ENCODE measurements at regions not wholly inside any gene's neighbourhood (a gene's known extent, or its start where the extent isn't known, plus 50 kb on each side); places are given as distances from the start of the nearest gene placed in this dataset.

DNA sequence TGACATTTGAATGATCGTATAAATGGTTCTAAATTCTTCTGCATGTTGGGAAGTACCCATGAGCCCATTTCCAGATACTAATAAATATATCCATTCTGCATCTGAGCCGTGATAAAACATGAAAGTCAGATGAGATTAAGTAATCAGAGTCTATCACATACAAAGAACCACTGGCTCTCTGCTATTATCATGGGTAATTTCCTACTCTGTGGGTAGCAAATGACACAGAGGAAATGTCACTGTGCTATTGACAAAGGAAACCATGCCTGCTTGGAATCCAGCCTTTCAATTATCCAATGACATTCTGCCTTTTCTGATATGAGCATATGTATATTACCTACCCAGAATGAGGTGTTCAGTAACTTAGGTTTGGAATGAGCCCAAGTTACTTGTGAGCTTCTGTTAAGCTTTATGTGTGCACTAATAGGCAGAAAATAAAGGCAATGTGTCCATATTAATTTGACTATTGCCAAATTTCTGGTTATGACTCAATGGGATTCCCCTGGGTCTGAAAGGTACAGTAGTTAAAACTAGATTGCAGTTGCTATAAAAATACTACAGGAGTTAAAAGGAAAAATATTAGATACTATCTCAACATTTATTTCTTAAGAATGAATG lies 238.7 kb upstream of the KCNIP4 start:
- TF ChIP-seq CTCF (IDR thresholded peaks at IDR 0.05; ENCODE audit: partially characterized antibody, unreplicated experiment), result no peak
- no peaks in the 10 kb centered on the region for H3K36me3 Mint-ChIP-seq (ENCODE audit: unreplicated experiment)
- H3K27ac Mint-ChIP-seq (ENCODE audit: unreplicated experiment), result no peak overlapping the region
- H3K4me1 Mint-ChIP-seq (ENCODE audit: low read depth, unreplicated experiment), result peaks cover 17% of the 10 kb centered on the region
- no peaks in the 10 kb centered on the region for H3K9me3 Mint-ChIP-seq (ENCODE audit: unreplicated experiment)
- peaks cover 3% of the 10 kb centered on the region for H3K27me3 Mint-ChIP-seq (ENCODE audit: unreplicated experiment)
- DNase-seq, result no peak
- H3K4me3 Mint-ChIP-seq (ENCODE audit: unreplicated experiment), result no peak overlapping the region

GRCh38 chr4:22181736-22182135 lies 233.2 kb upstream of the KCNIP4 start:
- TF ChIP-seq CTCF (IDR thresholded peaks at IDR 0.05; ENCODE audit: partially characterized antibody, unreplicated experiment), result no peak
- Mint-ChIP-seq H3K36me3 (ENCODE audit: unreplicated experiment) (peaks cover 9% of the 10 kb centered on the region), H3K27ac (ENCODE audit: unreplicated experiment) (no peak overlapping the region), H3K4me1 (ENCODE audit: low read depth, unreplicated experiment) (no peaks in the 10 kb centered on the region), H3K9me3 (ENCODE audit: unreplicated experiment) (peaks cover 7% of the 10 kb centered on the region), H3K27me3 (ENCODE audit: unreplicated experiment) (peaks cover 2% of the 10 kb centered on the region), H3K4me3 (ENCODE audit: unreplicated experiment) (no peak overlapping the region)
- DNase-seq, result no peak

- no peak for DNase-seq
- Mint-ChIP-seq H3K4me3 (ENCODE audit: unreplicated experiment) (no peak overlapping the region), H3K9me3 (ENCODE audit: unreplicated experiment) (peaks cover 12% of the 10 kb centered on the region), H3K36me3 (ENCODE audit: unreplicated experiment) (peaks cover 19% of the 10 kb centered on the region), H3K27me3 (ENCODE audit: unreplicated experiment) (peaks cover 2% of the 10 kb centered on the region), H3K27ac (ENCODE audit: unreplicated experiment) (no peak overlapping the region), H3K4me1 (ENCODE audit: low read depth, unreplicated experiment) (no peaks in the 10 kb centered on the region)
- TF ChIP-seq CTCF (IDR thresholded peaks at IDR 0.05; ENCODE audit: partially characterized antibody, unreplicated experiment), result no peak
These were observed 230.7 kb upstream of the KCNIP4 start for GRCh38 chr4:22179124-22179874.

- TF ChIP-seq CTCF (IDR thresholded peaks at IDR 0.05; ENCODE audit: partially characterized antibody, unreplicated experiment), result no peak
- Mint-ChIP-seq H3K9me3 (ENCODE audit: unreplicated experiment) (peaks cover 12% of the 10 kb centered on the region), H3K27ac (ENCODE audit: unreplicated experiment) (no peak overlapping the region), H3K27me3 (ENCODE audit: unreplicated experiment) (peaks cover 2% of the 10 kb centered on the region), H3K4me1 (ENCODE audit: low read depth, unreplicated experiment) (no peaks in the 10 kb centered on the region), H3K36me3 (ENCODE audit: unreplicated experiment) (peaks cover 23% of the 10 kb centered on the region), H3K4me3 (ENCODE audit: unreplicated experiment) (no peak overlapping the region)
- no peak for DNase-seq
These were observed 226.1 kb upstream of the KCNIP4 start for GRCh38 chr4:22174640-22175039.

- H3K27ac Mint-ChIP-seq (ENCODE audit: unreplicated experiment), result no peak overlapping the region
- H3K4me1 Mint-ChIP-seq (ENCODE audit: low read depth, unreplicated experiment), result no peaks in the 10 kb centered on the region
- H3K36me3 Mint-ChIP-seq (ENCODE audit: unreplicated experiment), result peaks cover 4% of the 10 kb centered on the region
- no peak for TF ChIP-seq CTCF (IDR thresholded peaks at IDR 0.05; ENCODE audit: partially characterized antibody, unreplicated experiment)
- H3K27me3 Mint-ChIP-seq (ENCODE audit: unreplicated experiment), result no peaks in the 10 kb centered on the region
- H3K4me3 Mint-ChIP-seq (ENCODE audit: unreplicated experiment), result no peak overlapping the region
- DNase-seq, result no peak
- no peaks in the 10 kb centered on the region for H3K9me3 Mint-ChIP-seq (ENCODE audit: unreplicated experiment)
These were observed 221.8 kb upstream of the KCNIP4 start for GRCh38 chr4:22170353-22170752.

Data from glutamatergic neuron (in vitro differentiated cells).